GM18511 (cell line): ENCODE measurements at regions not wholly inside any gene's neighbourhood (a gene's known extent, or its start where the extent isn't known, plus 50 kb on each side); places are given as distances from the start of the nearest gene placed in this dataset.
A peak's percentile ranks its signal among the peaks of the same experiment; 100 is the strongest.

Source experiments
- ATAC-seq: cut with Tn5 transposase; IDR thresholded peaks from one replicate; pipeline ENCODE4 v1.9.1; 2021; ENCODE audit warnings: mild to moderate bottlenecking, moderate library complexity; ENCODE audit not compliant: unreplicated experiment

DNA sequence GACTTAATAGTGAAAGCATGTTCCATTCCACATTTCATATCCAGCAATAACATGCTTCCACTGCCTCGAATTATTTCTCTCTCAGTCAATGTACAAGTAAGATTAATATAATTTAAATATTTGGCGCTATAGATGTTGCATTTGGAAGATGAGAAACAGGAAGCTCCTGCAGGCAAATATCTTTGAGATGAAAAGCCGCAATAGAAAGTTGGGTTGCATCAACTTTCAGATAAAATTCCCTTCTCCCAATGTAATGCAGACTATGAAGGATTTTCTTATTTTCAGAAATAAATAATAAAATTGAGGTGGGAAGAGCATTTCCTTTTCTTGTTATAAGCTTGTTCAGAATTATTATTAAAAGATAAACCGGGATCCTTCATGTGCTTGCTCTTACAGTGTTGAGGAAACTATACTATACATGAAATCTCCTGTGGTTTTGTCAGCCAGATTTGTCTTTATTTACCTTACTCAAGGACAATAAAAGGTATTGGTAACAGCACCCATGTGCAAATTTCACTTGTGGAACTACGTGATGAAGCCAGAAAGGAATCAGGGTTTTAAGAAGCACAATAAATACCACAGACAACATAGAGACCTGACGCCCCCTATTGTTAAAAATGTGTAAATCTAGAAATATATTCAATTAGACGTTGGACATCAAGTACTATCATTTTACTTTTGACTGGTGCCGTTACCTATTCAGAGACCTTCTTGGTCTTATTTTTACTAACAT, 307.0 kb downstream of the ARPP21 start:
- ATAC-seq = no peak

DNA sequence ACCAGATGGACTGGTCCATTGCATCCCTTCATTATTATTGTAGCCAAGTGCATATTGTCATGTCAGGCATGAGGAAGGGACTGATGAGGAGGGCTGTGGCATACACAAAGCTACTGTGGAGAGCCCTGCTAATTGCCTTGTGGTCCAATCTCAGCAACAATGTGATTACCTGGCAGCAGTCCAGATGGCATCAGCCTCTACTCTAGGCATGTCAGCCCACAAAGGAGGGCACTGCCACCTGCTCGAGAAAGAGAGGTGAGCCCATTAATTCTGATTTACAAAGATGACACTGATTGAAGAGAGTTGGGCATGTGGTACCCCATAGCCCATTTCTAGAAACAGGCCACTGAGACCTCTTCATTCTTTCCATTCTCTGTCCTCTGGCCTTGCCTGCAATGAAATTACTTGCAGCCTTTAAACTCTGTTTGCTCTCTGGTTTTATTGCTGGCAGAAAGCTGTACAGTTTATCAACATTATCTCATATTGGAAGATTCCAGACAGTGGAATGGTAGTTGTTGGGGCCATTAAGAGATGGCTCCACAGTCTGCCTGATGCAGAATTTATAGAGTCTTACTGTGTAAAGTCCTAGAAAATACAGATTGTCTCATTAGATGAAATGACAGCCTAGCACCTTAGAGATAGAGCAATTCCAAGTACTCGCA, 307.7 kb downstream of the ARPP21 start:
- ATAC-seq = no peak

DNA sequence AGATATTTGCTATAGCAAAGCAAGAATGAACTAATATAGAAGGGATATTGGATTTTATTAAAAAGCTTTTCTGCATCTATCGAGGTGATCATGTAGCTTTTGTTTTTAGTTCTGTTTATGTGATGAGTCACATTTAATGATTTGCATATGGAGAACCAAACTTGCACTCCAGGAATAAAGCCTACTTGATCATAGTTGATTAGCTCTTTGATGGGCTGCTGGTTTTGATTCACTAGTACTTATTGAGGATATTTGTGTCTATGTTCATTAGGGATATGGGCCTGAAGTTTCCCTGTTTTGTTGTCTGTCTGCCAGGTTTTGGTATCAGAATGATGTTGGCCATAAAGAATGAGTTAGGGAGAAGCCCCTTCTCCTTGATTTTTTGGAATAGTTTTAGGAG, 310.7 kb downstream of the ARPP21 start:
- ATAC-seq = no peak

DNA sequence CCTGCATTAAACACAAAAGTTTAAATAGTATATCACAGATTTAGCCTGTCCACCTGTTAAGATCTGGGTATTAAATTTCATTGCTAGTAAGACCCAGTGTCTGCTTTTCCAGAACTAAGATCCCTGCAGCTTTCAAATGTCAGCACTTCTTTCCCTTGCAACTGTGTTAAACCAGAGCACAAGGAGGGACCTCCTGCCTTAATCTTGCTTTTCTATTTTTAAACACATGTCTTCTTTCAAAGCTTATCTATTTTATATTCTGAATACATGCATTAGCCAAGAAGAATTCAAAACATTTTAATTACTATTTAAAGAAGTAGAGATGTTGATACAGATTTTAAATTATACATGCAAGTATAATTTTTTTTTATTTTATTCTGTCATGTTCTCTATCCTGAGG, 315.1 kb downstream of the ARPP21 start:
- ATAC-seq = no peak

DNA sequence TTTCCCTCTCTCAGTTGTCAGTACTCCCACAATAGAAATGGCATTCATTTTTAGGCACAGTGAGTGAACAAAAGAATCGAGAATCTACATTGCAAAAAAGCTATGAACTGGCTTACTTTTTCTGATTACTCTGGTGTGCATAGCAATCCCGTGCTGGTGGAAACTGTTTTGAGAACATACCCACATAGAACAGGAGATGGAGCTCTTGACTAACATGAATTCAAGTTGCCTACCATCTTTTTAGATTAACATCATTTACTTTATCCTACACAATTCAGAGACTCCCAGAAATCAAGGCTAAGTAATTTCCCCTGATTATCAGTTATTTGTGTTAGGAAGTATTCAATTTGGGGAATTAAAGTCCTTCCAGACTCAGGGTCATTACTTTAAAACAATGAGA, 326.6 kb downstream of the ARPP21 start:
- peak; percentile 58 for ATAC-seq

DNA sequence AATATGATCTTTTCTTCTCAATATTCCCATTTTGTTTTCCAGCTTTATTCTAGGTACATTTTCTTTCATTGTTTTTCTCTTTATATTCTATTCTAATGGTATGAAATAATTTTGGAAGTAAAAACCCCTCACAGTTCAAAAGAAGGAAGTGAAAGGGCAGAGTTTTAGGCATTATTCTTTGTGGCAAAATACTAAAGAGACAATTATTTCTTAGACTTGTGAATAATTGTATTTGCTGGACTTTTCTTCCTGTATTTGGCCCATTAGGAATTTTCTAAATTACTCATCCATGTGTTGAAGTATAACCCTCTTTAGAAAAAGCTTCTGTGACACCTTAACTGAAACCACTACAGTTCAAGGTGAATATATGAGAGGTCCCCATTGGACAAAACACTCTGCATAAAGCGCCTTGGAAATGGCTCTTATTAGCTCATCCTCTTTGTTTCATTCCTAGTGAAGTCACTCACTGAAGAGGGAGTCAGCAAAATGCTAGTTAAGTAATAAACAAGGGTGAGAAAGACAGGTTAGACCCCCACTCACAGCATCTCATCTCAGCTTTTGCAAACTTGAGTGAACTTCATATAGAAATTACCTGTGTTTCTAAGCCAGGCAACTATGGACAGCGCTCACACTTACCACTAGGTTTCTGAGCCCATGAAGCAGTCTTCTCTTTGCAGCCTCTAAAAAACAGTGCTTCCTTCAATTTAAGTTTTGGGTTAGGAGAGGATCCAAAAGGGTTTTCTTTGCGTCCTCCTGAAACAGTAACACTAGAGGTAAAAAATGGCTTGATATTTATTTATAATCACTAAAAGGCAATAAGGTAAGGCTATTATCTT, 327.5 kb downstream of the ARPP21 start:
- no peak for ATAC-seq

DNA sequence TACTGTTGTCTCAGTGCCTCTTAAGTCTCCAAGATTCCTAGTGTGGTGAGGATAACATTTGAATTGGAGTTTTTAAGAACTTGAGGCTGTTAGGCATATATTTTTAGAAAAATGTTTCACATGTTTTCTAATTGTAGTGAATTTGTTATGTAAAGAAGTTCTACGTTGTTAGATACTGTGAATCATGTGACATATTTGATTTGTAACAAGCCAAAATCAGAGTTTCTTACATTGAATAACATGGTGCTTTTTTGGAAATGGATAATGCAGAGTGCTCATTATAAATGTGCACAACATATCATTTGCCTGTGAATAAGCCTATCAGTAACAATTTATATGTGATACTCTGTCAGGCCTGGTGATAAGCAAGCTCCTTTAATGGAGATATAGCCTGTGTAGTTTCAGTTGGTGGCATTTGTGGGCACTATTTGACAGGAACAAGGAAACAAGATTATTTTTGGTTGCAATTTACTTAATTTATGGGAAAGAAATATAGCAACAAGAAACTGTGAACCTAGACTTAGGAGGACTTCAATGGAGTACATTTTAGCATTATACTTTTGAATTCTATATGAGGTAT, 328.8 kb downstream of the ARPP21 start:
- ATAC-seq = no peak

DNA sequence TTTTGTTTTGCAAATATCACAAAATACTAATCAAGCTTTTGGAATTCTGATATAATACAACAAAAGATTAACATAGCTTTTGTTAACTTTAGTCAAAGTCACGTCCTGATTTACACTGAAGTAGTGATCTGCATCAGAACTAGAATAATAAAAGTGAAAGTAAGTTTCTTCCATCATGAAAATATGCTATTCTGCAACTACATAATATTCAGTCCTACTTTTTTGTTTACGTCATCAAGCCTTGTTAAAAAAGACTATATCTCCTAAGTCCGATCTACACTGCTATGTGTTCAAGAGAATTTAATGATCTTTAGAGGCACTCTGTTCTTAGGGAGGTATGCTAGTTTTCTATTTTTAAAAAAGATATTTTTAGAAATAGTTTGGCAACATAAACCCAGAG, 330.1 kb downstream of the ARPP21 start:
- ATAC-seq = no peak

DNA sequence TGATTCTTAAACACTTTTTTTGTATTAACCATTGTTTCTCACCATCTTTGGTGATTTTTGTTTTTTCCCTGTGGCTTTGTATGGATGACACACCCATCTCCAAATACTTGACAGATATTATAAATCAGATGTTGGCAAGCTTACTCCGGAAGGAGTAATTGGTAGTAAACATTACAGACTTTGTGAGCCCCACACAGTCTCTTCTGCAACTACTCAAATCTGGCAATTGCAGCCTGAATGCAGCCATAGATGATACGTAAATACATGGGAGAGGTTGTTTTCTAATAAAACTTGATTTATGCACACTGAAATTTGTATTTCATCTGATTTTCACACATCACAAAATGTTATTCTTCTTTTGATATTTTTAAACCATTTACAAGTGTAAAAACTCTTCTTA, 331.5 kb downstream of the ARPP21 start:
- no peak for ATAC-seq

DNA sequence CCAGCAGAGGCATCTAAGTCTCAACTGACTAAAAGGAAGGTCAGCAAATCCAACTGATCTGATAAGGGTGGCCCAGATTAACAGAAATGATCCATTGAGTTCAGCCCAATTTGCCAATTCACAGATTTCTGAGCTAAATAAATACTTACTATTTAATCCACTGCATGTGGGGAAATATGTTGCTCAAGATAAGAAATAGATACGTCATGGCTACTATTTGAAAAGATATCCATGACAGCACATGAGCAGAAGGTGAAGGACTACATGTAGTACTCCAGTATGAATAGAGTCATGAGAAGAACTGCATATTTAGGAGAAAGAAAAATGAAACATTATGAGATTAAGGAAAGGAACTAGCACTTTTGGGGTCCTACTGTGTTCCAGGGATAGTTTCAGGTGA, 332.4 kb downstream of the ARPP21 start:
- no peak for ATAC-seq

DNA sequence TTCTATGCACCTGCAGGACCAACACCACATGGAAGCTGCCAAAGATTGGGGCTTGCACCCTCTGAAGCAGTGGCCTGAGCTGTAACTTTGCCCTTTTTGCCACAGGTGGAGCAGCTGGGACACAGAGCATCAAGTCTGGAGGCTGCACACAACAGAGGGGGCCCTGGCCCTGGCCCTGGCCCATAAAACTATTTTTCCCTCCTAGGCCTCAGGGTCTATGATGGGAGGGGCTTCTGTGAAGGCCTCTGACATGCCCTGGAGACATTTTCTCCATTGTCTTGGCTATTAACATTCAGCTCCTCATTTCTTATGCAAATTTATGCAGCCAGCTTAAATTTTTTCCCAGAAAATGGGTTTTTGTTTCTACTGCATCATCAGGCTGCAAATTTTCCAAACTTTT, 335.5 kb downstream of the ARPP21 start:
- ATAC-seq = no peak

DNA sequence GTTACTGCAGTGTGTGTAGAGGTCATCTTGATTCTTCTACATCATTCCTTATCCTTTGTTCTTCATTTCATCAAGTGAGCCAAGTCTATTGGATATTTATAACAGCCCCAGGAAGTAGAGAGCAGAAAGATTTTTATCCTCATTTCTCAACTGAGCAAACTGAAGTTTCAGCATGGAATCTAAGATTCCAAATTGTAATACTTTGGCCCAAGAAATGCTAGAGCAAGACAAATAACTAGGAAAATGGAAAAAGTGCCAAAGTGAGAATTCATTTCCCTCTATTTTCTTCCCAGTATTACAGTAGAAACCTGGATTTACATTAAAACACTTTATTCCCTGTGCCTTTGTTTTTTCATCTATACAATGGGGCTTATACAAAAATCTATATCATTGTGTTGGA, 346.8 kb downstream of the ARPP21 start:
- no peak for ATAC-seq

DNA sequence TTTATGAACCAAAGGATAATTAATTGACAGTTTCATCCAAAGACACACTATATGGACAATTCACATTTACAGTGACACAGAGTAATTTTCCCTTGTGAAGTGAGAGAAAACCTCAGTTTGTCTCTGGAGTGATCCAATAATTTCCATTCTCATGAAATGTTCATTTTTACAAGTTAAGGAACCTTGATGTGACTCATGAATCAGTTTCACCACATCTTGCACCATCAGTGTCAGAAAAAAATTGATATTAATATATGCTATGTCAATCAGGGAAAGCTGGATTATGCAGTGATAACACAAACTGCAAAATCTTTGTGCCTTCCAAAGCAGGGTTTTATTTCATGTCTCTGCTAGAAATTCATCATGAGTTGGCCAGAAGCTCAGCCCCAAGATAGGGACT, 348.1 kb downstream of the ARPP21 start:
- ATAC-seq = no peak

DNA sequence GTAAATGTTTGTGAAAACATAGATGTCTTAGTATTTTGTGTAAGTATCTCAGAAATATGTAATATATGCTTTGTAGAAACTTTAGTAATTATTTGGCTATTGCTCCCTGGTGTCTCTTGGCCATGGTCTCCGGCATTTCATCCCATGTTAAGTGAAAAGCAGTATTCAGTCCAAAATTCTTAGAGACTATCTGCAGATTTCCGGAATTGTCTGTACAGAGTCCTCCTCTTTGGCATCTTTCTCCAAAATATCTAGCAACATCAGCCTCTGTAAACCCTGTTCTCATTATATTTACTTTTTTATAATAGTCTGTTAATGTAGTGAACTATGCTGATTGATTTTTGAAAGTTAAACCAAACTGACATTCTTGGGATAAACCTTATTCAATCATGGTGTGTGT, 352.7 kb downstream of the ARPP21 start:
- ATAC-seq = no peak

DNA sequence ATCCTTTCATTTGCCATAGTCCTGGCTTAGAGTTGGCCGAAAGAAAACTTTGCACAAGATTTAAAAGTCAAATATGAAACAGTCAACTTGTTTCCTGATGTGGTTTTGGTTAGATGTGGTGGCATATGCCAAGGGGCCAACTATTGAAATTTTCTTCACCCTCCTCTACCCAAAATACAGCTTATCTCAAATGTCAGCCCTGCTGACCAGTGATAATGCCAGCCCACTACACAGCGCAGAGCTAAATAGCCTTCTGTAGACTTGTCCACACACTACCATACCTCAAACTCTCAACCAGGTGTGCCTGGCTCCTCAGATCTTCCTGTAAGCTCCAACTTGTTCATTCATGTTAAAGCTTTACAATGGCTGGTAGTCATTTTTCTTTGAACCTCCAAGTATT, 368.5 kb upstream of the STAC start:
- no peak for ATAC-seq

DNA sequence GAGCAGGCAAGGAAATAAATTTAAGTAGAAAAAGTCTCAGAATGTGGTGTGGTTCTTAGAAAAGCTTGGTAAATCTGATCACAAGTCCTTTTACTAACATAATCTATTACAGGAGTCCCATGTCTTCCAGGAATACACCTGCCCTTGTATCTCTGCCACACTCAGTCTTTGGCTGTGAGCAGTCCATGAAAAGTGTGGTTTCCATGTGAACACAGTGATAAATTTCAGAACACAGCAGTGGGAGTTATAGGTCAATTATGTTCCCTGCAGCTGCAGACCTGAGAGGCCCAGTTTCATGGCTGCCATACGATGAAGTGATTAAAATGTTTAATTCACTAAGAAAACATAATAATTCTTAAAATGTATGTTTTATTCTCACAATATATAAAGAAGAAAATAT, 366.9 kb upstream of the STAC start:
- no peak for ATAC-seq

DNA sequence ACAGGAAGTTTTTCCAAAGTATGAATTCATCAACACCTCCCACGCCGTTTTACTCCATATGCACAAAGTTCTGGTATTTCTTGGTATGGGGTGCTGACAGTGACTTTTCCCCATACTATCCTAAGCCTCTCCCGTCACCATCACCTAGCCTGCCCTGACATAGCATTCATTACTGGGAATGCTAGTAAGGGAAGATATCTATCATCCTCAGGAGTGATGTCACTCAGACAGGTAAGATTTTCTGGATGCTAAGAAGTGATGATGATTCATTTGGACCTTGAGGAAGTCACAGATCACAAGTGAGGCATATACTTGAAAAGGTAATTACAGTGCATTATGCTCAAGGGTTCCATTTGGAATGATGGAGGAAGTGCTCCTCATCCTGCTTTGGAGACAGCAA, 355.1 kb upstream of the STAC start:
- no peak for ATAC-seq

DNA sequence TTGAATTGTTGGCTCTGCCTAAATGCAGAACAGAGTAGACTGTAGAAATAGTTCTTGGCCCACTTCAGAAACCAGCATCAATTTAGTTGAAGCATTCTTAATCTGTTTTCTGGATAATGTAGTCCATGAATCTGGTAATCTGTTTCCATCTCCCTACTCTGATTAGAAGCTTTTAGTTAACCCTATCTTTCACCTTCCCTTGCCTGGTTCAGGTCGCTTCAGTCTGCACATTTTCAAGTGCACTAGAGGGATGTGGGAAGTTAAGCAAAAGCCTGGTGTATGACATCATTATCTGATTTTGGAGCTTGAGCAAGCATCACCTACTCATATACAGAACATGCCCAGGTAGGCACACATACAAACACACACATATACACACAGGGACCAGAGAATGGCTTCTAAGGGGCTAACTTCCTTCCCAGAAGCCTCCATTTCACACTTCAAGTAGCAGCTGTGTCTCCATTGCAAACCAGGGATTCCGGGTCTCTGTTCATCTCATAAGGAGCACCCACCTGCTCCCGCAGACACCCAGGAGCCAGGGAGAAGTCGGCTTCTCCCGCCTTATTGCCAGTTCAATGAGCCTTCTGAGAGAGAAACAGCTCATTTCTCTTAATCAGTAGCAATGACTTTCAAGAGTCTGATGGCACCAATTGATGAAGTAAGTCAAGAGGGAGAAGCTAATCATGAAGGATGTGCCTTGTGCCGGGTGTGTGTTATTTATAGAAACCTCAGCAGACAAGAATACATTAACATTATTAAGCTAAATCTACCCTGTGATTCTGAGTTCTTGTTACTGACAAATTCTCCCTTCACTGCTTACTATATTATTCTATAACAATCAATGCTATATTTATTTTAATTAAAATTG, 347.9 kb upstream of the STAC start:
- no peak for ATAC-seq

DNA sequence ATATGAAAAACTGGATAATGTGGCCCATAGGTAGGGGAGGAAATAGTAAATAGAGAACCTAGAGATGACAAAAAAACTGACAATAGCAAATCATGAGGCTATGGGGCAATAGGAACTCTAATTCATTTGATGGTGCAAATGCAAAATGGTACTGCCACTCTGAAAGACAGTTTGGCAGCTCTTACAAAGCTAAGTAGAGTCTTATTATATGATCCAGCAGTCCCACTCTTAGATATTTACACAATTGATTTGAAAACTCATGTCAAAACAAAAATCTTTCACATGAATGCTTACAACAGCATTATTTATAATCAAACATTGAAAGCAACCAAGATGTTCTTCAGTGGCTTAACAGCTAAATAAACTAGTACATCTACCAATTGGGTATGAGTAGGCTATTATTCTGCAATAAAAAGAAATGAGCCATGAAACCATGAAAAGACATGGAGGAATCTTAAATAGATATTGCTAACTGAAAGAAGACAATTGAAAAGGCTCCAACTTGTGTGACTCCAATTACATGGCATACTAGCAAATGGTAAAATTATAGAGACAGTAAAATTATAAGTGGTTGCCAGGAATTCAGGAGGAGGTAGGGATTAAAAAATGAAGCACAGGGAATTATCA, 321.8 kb upstream of the STAC start:
- no peak for ATAC-seq

DNA sequence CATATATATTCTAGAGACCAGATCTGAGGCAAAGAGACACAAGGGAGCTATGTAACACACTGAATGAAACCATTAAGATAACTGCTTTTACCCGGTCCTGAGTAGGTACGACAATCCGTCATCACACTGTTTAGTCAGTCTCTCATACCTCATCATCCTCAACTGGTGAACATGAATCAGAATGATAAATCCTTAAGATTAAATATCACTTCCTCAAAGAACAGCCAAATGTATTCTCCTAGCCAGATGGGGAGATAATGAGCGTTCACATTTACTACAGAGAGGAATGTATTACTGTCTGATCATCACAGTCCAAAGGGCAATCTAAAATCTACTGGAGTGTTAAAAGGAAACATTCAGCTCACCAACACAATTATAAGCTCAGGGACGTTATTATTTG, 319.4 kb upstream of the STAC start:
- ATAC-seq = no peak
